SK-N-SH treated with all-trans-retinoic acid at 6 μM for 48 hours (cell line): ENCODE measurements at regions not wholly inside any gene's neighbourhood (a gene's known extent, or its start where the extent isn't known, plus 50 kb on each side); places are given as distances from the start of the nearest gene placed in this dataset.

Experiments used
- ARNTL ChIP-seq: fragments of 450-650 bp; formaldehyde crosslinking; IDR thresholded peaks from 2 replicates; pipeline ENCODE4 v1.5.0; 2020; ENCODE audit warnings: low read depth, mild to moderate bottlenecking, moderate library complexity, borderline replicate concordance
- PATZ1 ChIP-seq: fragments of 250-450 bp; sonication (Bioruptor Pico); IDR thresholded peaks from 2 replicates; pipeline ENCODE4 v1.8.0; 2020; ENCODE audit warnings: mild to moderate bottlenecking, moderate library complexity, borderline replicate concordance
- RARB ChIP-seq: fragments of 250-450 bp; sonication (Bioruptor Pico); IDR thresholded peaks from 2 replicates; pipeline ENCODE4 v1.8.0; 2021; ENCODE audit warnings: mild to moderate bottlenecking, moderate library complexity
- SNAI2 ChIP-seq: fragments of 250-450 bp; sonication (Bioruptor Pico); IDR thresholded peaks from 2 replicates; pipeline ENCODE4 v1.5.0; 2020; ENCODE audit warnings: mild to moderate bottlenecking, moderate library complexity
- TCF4 ChIP-seq: fragments of 250-450 bp; sonication (Bioruptor Pico); IDR thresholded peaks from 2 replicates; pipeline ENCODE4 v1.8.0; 2021; ENCODE audit warnings: mild to moderate bottlenecking, moderate library complexity, borderline replicate concordance
- TOX ChIP-seq: fragments of 250-450 bp; sonication (Bioruptor Pico); IDR thresholded peaks from 2 replicates; pipeline ENCODE4 v1.8.0; 2021; ENCODE audit warnings: mild to moderate bottlenecking, moderate library complexity, borderline replicate concordance
- ZFP3 ChIP-seq: fragments of 250-450 bp; sonication (Bioruptor Pico); IDR thresholded peaks from 2 replicates; pipeline ENCODE4 v1.5.0; 2020; ENCODE audit warnings: mild to moderate bottlenecking, moderate library complexity

GRCh38 chr13:30079501-30079900 lies 227.8 kb downstream of the KATNAL1 start:
- no peak for TF ChIP-seq ARNTL
- no peak for TF ChIP-seq RARB
- TF ChIP-seq TOX, result no peak
- no peak for TF ChIP-seq SNAI2 (CRISPR knock-in tag)
- TF ChIP-seq PATZ1 (CRISPR knock-in tag), result no peak
- TF ChIP-seq ZFP3 (CRISPR knock-in tag), result no peak
- no peak for TF ChIP-seq TCF4
